Activated B cell treated with CpG ODN at 0.5 μM for 24 hours (primary cell): ENCODE measurements at regions not wholly inside any gene's neighbourhood (a gene's known extent, or its start where the extent isn't known, plus 50 kb on each side); places are given as distances from the start of the nearest gene placed in this dataset.

Experiments used
- ATAC-seq: fragments of 200-7000 bp; cut with Tn5 transposase; one replicate; pipeline ENCODE4 v1.10.0; 2021; ENCODE audit warnings: low read depth, mild to moderate bottlenecking, moderate library complexity
- CTCF ChIA-PET: fragments of 350-600 bp; sonication (Branson Sonifier 250); formaldehyde crosslinking; loops from one replicate; lab custom pipeline; 2021; ENCODE audit warnings: antibody characterized with exemption; lab: Charles Lee
- POLR2A ChIA-PET: fragments of 350-600 bp; sonication (Branson Sonifier 250); formaldehyde crosslinking; loops from one replicate; lab custom pipeline; 2021; ENCODE audit warnings: antibody characterized with exemption; lab: Charles Lee
- DNase-seq: peaks from one replicate; pipeline ENCODE4 v3.0.0; 2022
- H3K27ac Mint-ChIP-seq: one replicate; pipeline ENCODE4 v1.8.0; 2020; ENCODE audit warnings: mixed read lengths
- H3K27me3 Mint-ChIP-seq: one replicate; pipeline ENCODE4 v1.8.0; 2021; ENCODE audit warnings: mixed read lengths
- H3K36me3 Mint-ChIP-seq: one replicate; pipeline ENCODE4 v1.8.0; 2021; ENCODE audit warnings: low read depth, mixed read lengths
- H3K4me1 Mint-ChIP-seq: one replicate; pipeline ENCODE4 v1.8.0; 2021; ENCODE audit warnings: mixed read lengths
- H3K4me3 Mint-ChIP-seq: one replicate; pipeline ENCODE4 v1.8.0; 2020; ENCODE audit warnings: mild to moderate bottlenecking, mixed read lengths
- H3K9me3 Mint-ChIP-seq: one replicate; pipeline ENCODE4 v1.8.0; 2020; ENCODE audit warnings: mixed read lengths
- intact Hi-C: fragments of 100-400 bp; cut with micrococcal nuclease; formaldehyde crosslinking; loops from one replicate; pipeline ENCODE4 v1.15.1; 2024
- TF ChIP-seq, protein P1 (sequence below): fragments of 200-600 bp; IDR thresholded peaks from one replicate; pipeline ENCODE4 v1.8.0; 2022; ENCODE audit warnings: antibody characterized with exemption, mild to moderate bottlenecking

- no peak for ATAC-seq
- POLR2A ChIA-PET: no interaction called here
- intact Hi-C loops: no loop called here
Measured at GRCh38 chr2:19068206-19068605, 290.2 kb downstream of the OSR1 start.

DNA sequence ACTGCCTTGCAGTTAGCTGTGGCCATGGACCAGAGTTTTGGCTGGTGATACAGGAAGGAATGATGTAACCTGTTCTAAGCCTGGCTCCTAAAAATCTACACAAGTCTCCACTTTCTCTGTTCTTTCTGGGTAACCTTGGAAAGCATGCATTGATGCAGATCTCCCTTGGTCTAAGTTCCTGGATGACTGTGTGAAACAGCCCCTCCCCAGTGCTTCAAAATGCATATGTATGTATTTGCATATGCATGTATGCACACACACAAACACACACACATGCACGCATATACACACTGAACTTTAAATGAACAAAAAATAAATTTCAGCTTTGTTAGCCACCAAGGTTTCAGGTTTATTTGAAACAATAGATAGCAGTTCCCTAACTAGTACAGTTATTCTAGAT is 296.1 kb downstream of the OSR1 start:
- ChIA-PET CTCF (no interaction called here), POLR2A (no interaction called here)
- Mint-ChIP-seq H3K9me3 (no peaks in the 10 kb centered on the region), H3K36me3 (no peaks in the 10 kb centered on the region), H3K27ac (no peak overlapping the region), H3K27me3 (no peaks in the 10 kb centered on the region), H3K4me1 (no peaks in the 10 kb centered on the region), H3K4me3 (no peak overlapping the region)
- intact Hi-C loops: no loop called here
- DNase-seq (no peak), ATAC-seq (no peak)
- TF ChIP-seq, protein P1, sequence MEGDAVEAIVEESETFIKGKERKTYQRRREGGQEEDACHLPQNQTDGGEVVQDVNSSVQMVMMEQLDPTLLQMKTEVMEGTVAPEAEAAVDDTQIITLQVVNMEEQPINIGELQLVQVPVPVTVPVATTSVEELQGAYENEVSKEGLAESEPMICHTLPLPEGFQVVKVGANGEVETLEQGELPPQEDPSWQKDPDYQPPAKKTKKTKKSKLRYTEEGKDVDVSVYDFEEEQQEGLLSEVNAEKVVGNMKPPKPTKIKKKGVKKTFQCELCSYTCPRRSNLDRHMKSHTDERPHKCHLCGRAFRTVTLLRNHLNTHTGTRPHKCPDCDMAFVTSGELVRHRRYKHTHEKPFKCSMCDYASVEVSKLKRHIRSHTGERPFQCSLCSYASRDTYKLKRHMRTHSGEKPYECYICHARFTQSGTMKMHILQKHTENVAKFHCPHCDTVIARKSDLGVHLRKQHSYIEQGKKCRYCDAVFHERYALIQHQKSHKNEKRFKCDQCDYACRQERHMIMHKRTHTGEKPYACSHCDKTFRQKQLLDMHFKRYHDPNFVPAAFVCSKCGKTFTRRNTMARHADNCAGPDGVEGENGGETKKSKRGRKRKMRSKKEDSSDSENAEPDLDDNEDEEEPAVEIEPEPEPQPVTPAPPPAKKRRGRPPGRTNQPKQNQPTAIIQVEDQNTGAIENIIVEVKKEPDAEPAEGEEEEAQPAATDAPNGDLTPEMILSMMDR: no peak

More at GRCh38 chr2:19068206-19068605, 290.2 kb downstream of the OSR1 start:
- Mint-ChIP-seq H3K27me3 (no peaks in the 10 kb centered on the region), H3K4me1 (no peaks in the 10 kb centered on the region), H3K4me3 (no peak overlapping the region), H3K27ac (no peak overlapping the region), H3K36me3 (no peaks in the 10 kb centered on the region), H3K9me3 (no peaks in the 10 kb centered on the region)
- CTCF ChIA-PET: no interaction called here
- TF ChIP-seq, protein P1: no peak
- no peak for DNase-seq

DNA sequence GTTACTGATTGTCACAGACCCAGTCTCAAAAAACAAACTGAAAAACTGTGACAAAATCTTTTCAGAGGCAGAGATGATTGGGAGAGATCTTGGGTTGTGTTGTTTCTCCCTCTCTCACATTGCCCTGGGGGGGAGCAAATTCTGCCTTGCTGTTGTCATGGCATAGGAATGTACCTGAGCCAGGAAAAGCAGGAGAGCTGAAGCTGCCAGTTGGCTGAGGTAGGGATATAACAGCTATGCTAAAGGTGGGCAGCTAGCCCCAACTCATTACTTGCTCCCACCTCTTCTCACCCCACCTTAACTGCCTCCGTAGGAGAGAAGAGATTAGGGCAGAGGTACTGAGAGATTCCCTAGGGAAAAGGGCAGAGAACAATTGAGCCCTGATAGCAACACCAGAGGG is 299.3 kb downstream of the OSR1 start:
- Mint-ChIP-seq H3K27ac (no peak overlapping the region), H3K36me3 (no peaks in the 10 kb centered on the region), H3K27me3 (no peaks in the 10 kb centered on the region), H3K9me3 (no peaks in the 10 kb centered on the region), H3K4me3 (no peak overlapping the region), H3K4me1 (no peaks in the 10 kb centered on the region)
- POLR2A ChIA-PET: no interaction called here
- no peak for DNase-seq
- intact Hi-C loops: no loop called here
- ATAC-seq: no peak
- CTCF ChIA-PET: no interaction called here
- TF ChIP-seq, protein P1: no peak

DNA sequence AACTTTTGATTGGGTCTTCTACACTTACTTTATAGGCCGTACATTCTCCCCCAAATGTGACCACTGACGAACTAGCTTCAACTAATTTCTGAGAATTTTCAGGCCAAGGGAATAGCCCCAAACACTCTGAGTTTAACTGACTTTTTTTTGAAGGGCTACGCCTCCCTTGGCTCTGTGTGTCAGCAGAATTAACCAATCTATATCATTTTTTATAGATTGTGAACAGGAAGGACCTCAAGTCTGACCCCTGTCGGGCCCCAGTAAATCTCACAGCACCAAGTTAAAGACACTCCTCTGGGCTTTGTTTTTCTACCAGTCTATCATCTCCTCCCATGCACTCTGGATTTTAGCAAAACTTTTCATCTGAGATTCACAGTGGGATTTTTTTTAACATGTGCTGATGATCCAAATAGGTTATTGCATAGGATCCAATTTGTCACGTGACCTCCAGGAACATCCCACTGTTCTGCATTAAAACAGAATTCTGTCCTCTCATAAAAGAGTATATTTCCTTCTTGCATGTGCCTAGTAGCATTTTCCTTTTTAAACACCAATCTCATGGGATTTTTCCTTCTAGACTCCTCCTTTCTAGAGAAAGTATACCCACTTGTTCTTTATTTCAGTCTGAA is 307.1 kb downstream of the OSR1 start:
- Mint-ChIP-seq H3K4me3 (no peak overlapping the region), H3K36me3 (no peaks in the 10 kb centered on the region), H3K27me3 (no peaks in the 10 kb centered on the region), H3K4me1 (no peaks in the 10 kb centered on the region), H3K27ac (no peak overlapping the region), H3K9me3 (no peaks in the 10 kb centered on the region)
- DNase-seq (no peak), ATAC-seq (no peak)
- intact Hi-C loops: no loop called here
- TF ChIP-seq, protein P1: no peak
- POLR2A ChIA-PET: no interaction called here
- CTCF ChIA-PET: no interaction called here

GRCh38 chr2:19050354-19050753 is 308.1 kb downstream of the OSR1 start:
- Mint-ChIP-seq H3K27ac (no peak overlapping the region), H3K4me3 (no peak overlapping the region), H3K36me3 (no peaks in the 10 kb centered on the region), H3K4me1 (no peaks in the 10 kb centered on the region), H3K27me3 (no peaks in the 10 kb centered on the region), H3K9me3 (no peaks in the 10 kb centered on the region)
- DNase-seq: no peak
- POLR2A ChIA-PET: no interaction called here
- CTCF ChIA-PET: no interaction called here
- intact Hi-C loops: no loop called here
- no peak for ATAC-seq
- TF ChIP-seq, protein P1: no peak
